K562 (cell line): ENCODE measurements at regions not wholly inside any gene's neighbourhood (a gene's known extent, or its start where the extent isn't known, plus 50 kb on each side); places are given as distances from the start of the nearest gene placed in this dataset.

ENCODE experiments used
- PHF20 ChIP-seq: fragments of 450-650 bp; IDR thresholded peaks from 2 replicates; pipeline ENCODE4 v1.6.1; 2018; ENCODE audit not compliant: partially characterized antibody
- RREB1 ChIP-seq: fragments of 250-450 bp; sonication (Bioruptor Pico); IDR thresholded peaks from 2 replicates; pipeline ENCODE4 v1.4.0; 2020
- TF ChIP-seq, protein P1 (sequence below): IDR thresholded peaks from 2 replicates; pipeline ENCODE4 v1.6.1; 2014; ENCODE audit warnings: antibody characterized with exemption
- TF ChIP-seq, protein P2 (sequence below): sonication (generic); formaldehyde crosslinking; IDR thresholded peaks from 2 replicates; pipeline ENCODE4 v1.8.1; 2023; ENCODE audit warnings: mild to moderate bottlenecking, missing genetic modification reagents, moderate library complexity

- TF ChIP-seq RREB1 (CRISPR knock-in tag) (no peak), PHF20 (no peak)
- TF ChIP-seq, protein P1, sequence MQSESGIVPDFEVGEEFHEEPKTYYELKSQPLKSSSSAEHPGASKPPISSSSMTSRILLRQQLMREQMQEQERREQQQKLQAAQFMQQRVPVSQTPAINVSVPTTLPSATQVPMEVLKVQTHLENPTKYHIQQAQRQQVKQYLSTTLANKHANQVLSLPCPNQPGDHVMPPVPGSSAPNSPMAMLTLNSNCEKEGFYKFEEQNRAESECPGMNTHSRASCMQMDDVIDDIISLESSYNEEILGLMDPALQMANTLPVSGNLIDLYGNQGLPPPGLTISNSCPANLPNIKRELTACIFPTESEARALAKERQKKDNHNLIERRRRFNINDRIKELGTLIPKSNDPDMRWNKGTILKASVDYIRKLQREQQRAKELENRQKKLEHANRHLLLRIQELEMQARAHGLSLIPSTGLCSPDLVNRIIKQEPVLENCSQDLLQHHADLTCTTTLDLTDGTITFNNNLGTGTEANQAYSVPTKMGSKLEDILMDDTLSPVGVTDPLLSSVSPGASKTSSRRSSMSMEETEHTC = no peak
- TF ChIP-seq, protein P2, sequence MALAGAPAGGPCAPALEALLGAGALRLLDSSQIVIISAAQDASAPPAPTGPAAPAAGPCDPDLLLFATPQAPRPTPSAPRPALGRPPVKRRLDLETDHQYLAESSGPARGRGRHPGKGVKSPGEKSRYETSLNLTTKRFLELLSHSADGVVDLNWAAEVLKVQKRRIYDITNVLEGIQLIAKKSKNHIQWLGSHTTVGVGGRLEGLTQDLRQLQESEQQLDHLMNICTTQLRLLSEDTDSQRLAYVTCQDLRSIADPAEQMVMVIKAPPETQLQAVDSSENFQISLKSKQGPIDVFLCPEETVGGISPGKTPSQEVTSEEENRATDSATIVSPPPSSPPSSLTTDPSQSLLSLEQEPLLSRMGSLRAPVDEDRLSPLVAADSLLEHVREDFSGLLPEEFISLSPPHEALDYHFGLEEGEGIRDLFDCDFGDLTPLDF (CRISPR knock-in tag) = no peak
These were observed 102.2 kb upstream of the LPP start (continued) for GRCh38 chr3:188051801-188052168.
